Activated CD8-positive, alpha-beta memory T cell treated with anti-CD3 and anti-CD28 coated beads, Interleukin-2, amount 50 U/mL, for 1 hour (primary cell): ENCODE measurements at regions not wholly inside any gene's neighbourhood (a gene's known extent, or its start where the extent isn't known, plus 50 kb on each side); places are given as distances from the start of the nearest gene placed in this dataset.

Source experiments
- DNase-seq: peaks from one replicate; pipeline ENCODE4 v3.0.0-alpha.2; 2020; ENCODE audit errors: extremely low read depth

- DNase-seq = peak; percentile 51
Measured at GRCh38 chr6:30396833-30397479, 52.0 kb downstream of the RPP21 start.

DNA sequence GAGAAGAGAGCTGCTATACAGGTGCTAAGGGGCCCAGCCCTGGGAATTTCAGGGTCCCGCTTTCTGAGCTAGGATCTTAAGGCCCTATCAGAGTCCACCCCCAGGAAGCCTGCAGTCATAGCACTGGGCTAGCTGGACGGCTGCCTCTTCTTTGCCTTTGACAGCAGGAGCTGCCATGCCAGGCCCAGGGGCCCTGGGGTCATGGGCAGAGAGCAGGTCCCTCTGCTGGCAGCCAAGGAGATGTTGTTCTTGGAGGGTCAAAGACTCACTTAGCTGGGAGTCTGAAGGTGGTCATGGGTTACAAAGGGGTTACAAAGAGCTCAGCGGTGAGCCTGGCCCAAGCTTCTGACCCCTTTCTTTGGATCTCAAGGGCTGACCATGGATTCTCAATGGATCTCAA, 52.7 kb downstream of the RPP21 start:
- no peak for DNase-seq

- DNase-seq = no peak
Measured at GRCh38 chr6:30399390-30400058, 54.6 kb downstream of the RPP21 start.

DNA sequence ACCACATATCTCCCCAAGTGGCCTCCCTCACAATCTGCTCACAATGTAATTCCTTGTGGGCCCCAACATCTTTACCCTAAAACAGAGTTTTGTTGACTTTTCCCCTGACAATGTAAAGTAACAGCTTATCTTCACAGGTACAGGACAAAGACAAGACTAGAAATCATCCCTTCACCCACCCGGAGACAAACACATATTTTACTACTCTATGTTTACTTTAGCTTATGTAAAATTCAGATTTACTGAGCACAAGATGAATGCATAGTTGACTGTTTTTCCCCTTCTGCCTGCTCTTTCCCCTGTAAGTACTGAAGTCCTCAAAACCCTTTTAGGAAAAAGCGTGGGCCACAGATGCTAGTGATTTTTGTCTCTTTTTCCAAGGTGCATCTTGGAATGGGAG, 61.0 kb downstream of the RPP21 start:
- DNase-seq = no peak

- no peak for DNase-seq
Measured at GRCh38 chr6:30409184-30409583, 64.2 kb downstream of the RPP21 start.

- peak; percentile 8 for DNase-seq
Measured at GRCh38 chr6:30411515-30412207, 66.7 kb downstream of the RPP21 start.

DNA sequence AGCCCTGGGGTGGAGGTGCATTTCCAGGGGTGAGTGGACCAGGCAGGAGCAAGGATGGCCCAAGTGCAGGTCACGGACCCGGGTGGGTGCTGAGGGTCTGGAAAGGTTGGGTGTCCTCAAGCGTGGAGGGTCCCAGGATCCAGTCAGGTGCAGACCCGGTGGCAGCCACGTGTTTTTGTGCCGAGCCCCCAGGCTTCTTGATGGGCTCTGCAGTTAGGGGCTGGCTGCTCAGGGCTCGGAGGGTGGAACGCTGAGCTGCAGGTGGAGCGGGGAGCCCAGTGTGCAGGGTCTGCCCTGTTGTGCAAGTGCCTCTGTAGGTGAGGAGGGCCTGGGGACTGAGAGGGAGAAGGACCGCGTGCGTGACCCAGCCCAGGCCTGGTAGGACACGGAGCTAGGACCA, 70.9 kb upstream of the HLA-E start:
- DNase-seq = no peak

DNA sequence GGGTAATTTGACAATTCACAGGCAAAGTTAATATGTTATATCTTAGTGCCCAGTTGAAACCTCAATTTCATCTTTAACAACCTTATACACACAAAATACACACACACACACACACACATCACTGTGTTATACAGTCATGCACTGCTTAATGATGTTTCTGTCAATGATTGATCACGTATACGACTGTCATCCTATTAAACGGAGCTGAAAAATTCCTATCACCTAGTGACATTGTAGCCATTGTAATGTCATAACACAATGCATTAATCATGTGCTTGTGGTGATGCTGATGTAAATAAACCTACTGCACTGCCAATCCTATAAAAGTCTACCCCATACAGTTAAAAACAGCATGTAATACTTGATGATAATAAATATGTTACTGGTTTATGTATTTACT, 64.8 kb upstream of the HLA-E start:
- DNase-seq = no peak
